ENCODE measurements at regions not wholly inside any gene's neighbourhood (a gene's known extent, or its start where the extent isn't known, plus 50 kb on each side); places are given as distances from the start of the nearest gene placed in this dataset.

DNA sequence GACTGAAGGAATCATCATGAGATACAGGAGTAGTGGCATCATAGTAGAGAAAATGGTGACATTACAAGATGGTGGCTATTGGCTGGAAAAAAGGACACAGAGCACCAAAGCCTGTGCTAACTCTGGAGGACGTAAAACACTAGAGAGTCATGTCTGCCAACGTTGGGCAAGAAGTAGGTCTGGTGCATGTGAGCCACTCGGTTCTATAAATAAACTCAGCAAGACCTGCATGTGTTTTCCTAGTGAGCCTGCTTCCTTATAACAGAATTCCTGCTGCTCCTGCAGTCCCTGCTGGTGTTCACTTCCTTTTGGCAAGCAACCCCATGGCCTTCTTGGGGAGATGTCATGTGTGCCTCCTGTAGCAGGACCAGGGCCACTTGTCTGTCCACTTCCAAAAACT is 325.2 kb downstream of the OSR1 start:
- Histone ChIP-seq H3K27me3 (ENCODE audit: insufficient read depth, low read length, poor library complexity) (no peaks in the 10 kb centered on the region), H3K4me1 (ENCODE audit: insufficient read depth, low read length) (no peaks in the 10 kb centered on the region), H3K36me3 (ENCODE audit: insufficient read depth, low read length) (no peaks in the 10 kb centered on the region), H2AFZ (ENCODE audit: low read depth, low read length) (no peak overlapping the region), H3K4me2 (ENCODE audit: insufficient read depth, low read length) (no peak overlapping the region), H3K9ac (ENCODE audit: low read depth, low read length) (no peak overlapping the region), H3K4me3 (ENCODE audit: low read depth in 1 of 2, low read length in 2 of 2) (no peak overlapping the region), H4K20me1 (ENCODE audit: insufficient read depth, low read length) (no peaks in the 10 kb centered on the region), H3K27ac (ENCODE audit: low read length) (no peak overlapping the region), H3K79me2 (ENCODE audit: insufficient read depth, low read length) (no peaks in the 10 kb centered on the region), H3K9me3 (ENCODE audit: insufficient read depth, low read length, severe bottlenecking) (no peaks in the 10 kb centered on the region)
- no peak for TF ChIP-seq CTCF (IDR thresholded peaks at IDR 0.05; ENCODE audit: borderline replicate concordance, extremely low read depth, low read length, poor library complexity, severe bottlenecking)
- no peak for TF ChIP-seq EZH2 (IDR thresholded peaks at IDR 0.05; ENCODE audit: borderline replicate concordance, low read depth, low read length, severe bottlenecking)
- DNase-seq (no peak), ATAC-seq (ENCODE audit: insufficient read depth, low read depth) (no peak)

DNA sequence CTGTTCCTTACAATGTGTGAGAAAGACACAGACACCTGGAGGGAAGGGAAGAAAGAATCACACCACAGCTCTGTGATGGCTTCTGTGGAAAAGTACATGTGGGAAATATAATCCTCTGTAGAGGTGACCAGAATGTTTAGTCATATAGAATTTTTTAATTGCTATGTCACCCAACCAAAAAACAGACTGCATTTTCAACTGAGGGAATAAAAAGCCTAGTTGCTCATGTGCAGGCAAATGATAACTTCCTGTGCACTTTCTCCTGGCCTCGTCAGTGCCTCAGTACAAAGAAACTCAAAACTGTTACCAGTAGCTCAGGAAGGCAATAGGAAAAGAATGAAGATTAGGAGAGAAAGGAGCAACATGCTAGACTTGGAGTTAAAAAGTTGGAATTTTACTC is 326.8 kb downstream of the OSR1 start:
- DNase-seq (no peak), ATAC-seq (ENCODE audit: insufficient read depth, low read depth) (no peak)

GRCh38 chr2:19029655-19030054 is 328.8 kb downstream of the OSR1 start:
- TF ChIP-seq CTCF (IDR thresholded peaks at IDR 0.05; ENCODE audit: borderline replicate concordance, extremely low read depth, low read length, poor library complexity, severe bottlenecking) (no peak), EZH2 (IDR thresholded peaks at IDR 0.05; ENCODE audit: borderline replicate concordance, low read depth, low read length, severe bottlenecking) (no peak)
- H3K36me3 ChIP-seq (ENCODE audit: insufficient read depth, low read length), result no peaks in the 10 kb centered on the region
- no peak overlapping the region for H2AFZ ChIP-seq (ENCODE audit: low read depth, low read length)
- H3K27me3 ChIP-seq (ENCODE audit: insufficient read depth, low read length, poor library complexity), result no peaks in the 10 kb centered on the region
- H3K4me2 ChIP-seq (ENCODE audit: insufficient read depth, low read length), result no peak overlapping the region
- no peaks in the 10 kb centered on the region for H3K9me3 ChIP-seq (ENCODE audit: insufficient read depth, low read length, severe bottlenecking)
- no peak overlapping the region for H3K9ac ChIP-seq (ENCODE audit: low read depth, low read length)
- ATAC-seq (ENCODE audit: insufficient read depth, low read depth) (no peak), DNase-seq (no peak)
- no peak overlapping the region for H3K4me3 ChIP-seq (ENCODE audit: low read depth in 1 of 2, low read length in 2 of 2)
- no peaks in the 10 kb centered on the region for H3K4me1 ChIP-seq (ENCODE audit: insufficient read depth, low read length)
- H4K20me1 ChIP-seq (ENCODE audit: insufficient read depth, low read length), result no peaks in the 10 kb centered on the region
- no peak overlapping the region for H3K27ac ChIP-seq (ENCODE audit: low read length)
- H3K79me2 ChIP-seq (ENCODE audit: insufficient read depth, low read length), result no peaks in the 10 kb centered on the region

More for the DNA sequence above, 326.8 kb downstream of the OSR1 start:
- Histone ChIP-seq H3K36me3 (ENCODE audit: insufficient read depth, low read length) (no peaks in the 10 kb centered on the region), H3K4me1 (ENCODE audit: insufficient read depth, low read length) (no peaks in the 10 kb centered on the region), H3K27me3 (ENCODE audit: insufficient read depth, low read length, poor library complexity) (no peaks in the 10 kb centered on the region), H3K4me3 (ENCODE audit: low read depth in 1 of 2, low read length in 2 of 2) (no peak overlapping the region), H4K20me1 (ENCODE audit: insufficient read depth, low read length) (no peaks in the 10 kb centered on the region), H3K9me3 (ENCODE audit: insufficient read depth, low read length, severe bottlenecking) (no peaks in the 10 kb centered on the region), H3K4me2 (ENCODE audit: insufficient read depth, low read length) (no peak overlapping the region), H3K27ac (ENCODE audit: low read length) (no peak overlapping the region), H2AFZ (ENCODE audit: low read depth, low read length) (no peak overlapping the region), H3K79me2 (ENCODE audit: insufficient read depth, low read length) (no peaks in the 10 kb centered on the region), H3K9ac (ENCODE audit: low read depth, low read length) (no peak overlapping the region)
- no peak for TF ChIP-seq EZH2 (IDR thresholded peaks at IDR 0.05; ENCODE audit: borderline replicate concordance, low read depth, low read length, severe bottlenecking)
- no peak for TF ChIP-seq CTCF (IDR thresholded peaks at IDR 0.05; ENCODE audit: borderline replicate concordance, extremely low read depth, low read length, poor library complexity, severe bottlenecking)
